ENCODE measurements at regions not wholly inside any gene's neighbourhood (a gene's known extent, or its start where the extent isn't known, plus 50 kb on each side); places are given as distances from the start of the nearest gene placed in this dataset.

DNA sequence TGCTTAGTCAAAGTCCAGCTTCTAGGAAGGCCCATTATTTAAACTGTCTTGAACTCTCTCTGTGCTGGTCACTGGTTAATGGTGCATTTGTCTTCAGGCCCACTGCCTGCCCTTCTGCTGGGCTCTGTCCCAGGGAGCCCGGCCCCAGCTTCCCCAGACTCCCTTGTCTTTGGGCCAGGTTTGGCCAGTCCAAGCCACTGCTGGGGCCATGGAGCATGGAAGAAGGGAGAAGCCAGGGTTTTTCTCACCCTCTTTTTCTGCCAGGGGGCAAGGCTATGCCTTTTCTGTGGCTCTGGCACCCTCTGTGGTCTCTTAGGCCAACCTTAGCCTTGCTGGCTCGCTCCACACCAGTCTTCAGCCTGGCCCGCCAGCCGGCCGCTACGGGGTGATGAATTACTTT is 390.0 kb upstream of the SULF2 start:
- TF ChIP-seq CTCF (conservative IDR thresholded peaks at IDR 0.05; ENCODE audit: low read length): no peak
- no peak for TF ChIP-seq EZH2phosphoT487 (IDR thresholded peaks at IDR 0.05; ENCODE audit: borderline replicate concordance)
